AG09319 (cell line): ENCODE measurements at regions not wholly inside any gene's neighbourhood (a gene's known extent, or its start where the extent isn't known, plus 50 kb on each side); places are given as distances from the start of the nearest gene placed in this dataset.

Source experiments
- DNase-seq: peaks from one replicate; pipeline ENCODE4 v3.0.0-alpha.2; 2010; ENCODE audit warnings: low read depth; ENCODE audit errors: extremely low read depth
- CTCF ChIP-seq: IDR thresholded peaks from 2 replicates; pipeline ENCODE4 v1.5.1; 2011; ENCODE audit warnings: low read depth, mild to moderate bottlenecking, inconsistent platforms, low read length, moderate library complexity

GRCh38 chr9:108239696-108240321 lies 616.0 kb downstream of the ACTL7B start:
- no peak for DNase-seq
- TF ChIP-seq CTCF = no peak

DNA sequence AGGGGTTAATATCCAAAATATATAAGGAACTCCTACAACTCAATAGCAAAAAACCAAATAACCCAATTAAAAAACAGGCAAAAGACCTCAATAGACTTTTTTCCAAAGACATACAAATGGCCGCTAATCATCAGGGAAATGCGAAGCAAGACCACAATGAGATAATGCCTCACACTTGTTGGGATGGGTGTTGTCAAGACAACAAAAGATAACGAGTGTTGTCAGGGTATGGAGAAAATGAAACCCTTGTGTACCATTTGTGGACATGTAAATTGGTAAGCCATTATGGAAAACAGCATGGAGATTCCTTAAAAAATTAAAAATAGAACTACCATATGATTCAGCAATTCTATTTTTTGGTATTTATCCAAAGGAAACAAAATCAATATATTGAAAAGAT lies 620.2 kb downstream of the ACTL7B start:
- TF ChIP-seq CTCF = no peak
- no peak for DNase-seq

GRCh38 chr9:108234811-108235210 lies 621.0 kb downstream of the ACTL7B start:
- DNase-seq = no peak
- TF ChIP-seq CTCF = no peak

- TF ChIP-seq CTCF = no peak
Measured at GRCh38 chr9:108225149-108225800, 630.5 kb downstream of the ACTL7B start.

DNA sequence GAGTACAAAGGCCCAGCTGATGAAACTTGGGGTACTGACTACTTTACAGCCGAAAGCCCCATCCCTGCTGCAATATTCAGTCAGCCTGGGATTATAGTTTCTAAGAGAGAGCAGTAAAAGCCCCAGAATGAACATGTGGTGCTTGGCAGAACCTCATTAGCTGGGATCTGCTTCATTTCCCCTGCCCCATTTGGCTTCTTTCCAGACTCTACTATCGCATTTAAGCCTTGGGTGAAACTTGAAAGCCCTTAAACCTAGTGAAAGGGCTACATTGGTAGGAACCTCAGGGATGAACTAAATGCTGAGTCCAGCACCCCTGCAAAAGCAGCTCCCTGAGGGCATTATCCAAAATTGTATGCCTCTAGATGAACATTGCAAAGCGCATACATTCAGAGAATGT lies 631.1 kb downstream of the ACTL7B start:
- DNase-seq = no peak
- TF ChIP-seq CTCF = no peak

More at GRCh38 chr9:108225149-108225800, 630.5 kb downstream of the ACTL7B start:
- peak; percentile 22 for DNase-seq

DNA sequence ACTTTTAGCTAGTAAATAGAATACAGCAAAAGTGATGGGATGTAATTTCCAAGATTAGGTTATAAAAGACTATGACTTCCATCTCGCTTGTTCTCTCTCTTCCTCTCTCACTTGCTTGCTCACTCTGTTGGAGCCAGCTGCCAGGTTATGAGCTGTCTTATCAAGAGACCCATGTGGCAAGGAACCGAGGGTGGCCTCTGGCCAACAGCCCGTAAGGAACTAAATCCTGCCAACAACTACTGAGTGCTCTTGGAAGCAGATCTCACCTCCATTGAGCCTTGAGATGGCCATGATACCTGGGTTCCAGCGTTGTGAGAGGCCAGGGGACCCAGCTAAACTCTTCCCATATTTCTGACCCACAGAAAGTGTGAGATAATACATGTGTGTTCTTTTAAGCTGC lies 636.1 kb downstream of the ACTL7B start:
- DNase-seq = no peak
- TF ChIP-seq CTCF = no peak

GRCh38 chr9:108217431-108218349 lies 638.1 kb downstream of the ACTL7B start:
- TF ChIP-seq CTCF = no peak
- no peak for DNase-seq
